ENCODE measurements at regions not wholly inside any gene's neighbourhood (a gene's known extent, or its start where the extent isn't known, plus 50 kb on each side); places are given as distances from the start of the nearest gene placed in this dataset.
A peak's percentile ranks its signal among the peaks of the same experiment; 100 is the strongest.

DNA sequence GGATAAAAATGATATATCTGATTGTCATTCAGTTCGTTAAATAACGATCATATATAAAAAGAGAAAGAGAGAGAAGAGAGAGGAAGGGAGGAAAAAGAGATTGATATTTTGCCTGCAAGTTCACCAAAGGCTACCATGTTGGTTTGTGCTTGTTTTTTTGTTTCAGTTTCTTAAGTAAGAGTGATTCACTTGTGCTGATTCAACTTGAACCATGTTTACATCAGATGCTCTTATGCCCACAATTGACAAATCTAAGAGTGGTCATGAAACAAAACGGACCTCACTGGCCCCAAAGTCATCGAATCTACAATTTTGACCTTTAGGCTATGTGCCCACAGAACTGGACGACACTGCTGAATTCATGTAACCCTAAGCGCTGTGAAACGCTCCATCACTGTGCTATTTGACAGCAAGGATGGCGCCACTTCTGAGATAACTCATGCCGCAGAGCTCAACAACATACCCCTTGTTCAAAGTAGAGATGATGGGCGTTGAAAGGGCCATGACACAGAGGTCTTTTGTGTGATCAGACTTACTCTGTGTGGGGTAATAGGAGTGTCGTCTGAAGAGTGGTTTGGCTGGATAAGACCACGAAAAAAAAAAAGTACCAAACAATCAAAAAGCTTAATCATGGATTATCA is 481.4 kb downstream of the SETD4 start (continued):
- TF ChIP-seq SETDB1 (IDR thresholded peaks at IDR 0.05; ENCODE audit: insufficient read length, low read length): no peak
- TF ChIP-seq ZFP41 (tag by site-specific recombination; IDR thresholded peaks at IDR 0.05; ENCODE audit: borderline replicate concordance): no peak

DNA sequence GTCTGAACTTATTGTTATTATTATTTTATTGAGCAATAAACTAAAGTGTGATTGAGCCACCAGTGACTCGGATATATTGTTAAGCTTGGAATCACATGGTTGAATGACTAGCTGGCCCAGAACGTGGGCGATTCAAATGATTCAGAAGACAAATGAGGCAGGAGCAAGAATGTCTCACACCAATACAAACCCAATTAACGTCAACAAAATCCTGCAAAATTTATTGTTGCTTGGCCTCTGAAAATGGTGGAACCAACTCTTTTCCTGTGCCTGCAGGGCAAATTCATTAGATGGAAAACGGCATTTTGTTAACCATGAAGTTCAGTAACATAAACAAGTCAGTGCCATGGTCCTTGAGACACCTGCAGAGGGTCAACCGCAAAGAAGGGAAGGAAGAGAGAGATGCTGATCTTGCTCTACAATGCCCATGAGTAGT is 482.0 kb downstream of the SETD4 start:
- no peak overlapping the region for H3K27ac ChIP-seq (ENCODE audit: extremely low read depth, low read depth, low read length)
- CTCF ChIA-PET: interaction anchor here (1.4 kb wide), 1 partner anchor 261 kb away, joined by 6 read pairs; no protein-coding TSS in a partner anchor
- no peak for TF ChIP-seq ZNF654 (tag by site-specific recombination; IDR thresholded peaks at IDR 0.05; ENCODE audit: low read depth)
- peak; percentile 65; the same call in 1 of the 2 replicates for TF ChIP-seq GLI2 (tag by site-specific recombination; IDR thresholded peaks at IDR 0.05; ENCODE audit: borderline replicate concordance, low read depth)
- TF ChIP-seq GFI1B (tag by site-specific recombination; IDR thresholded peaks at IDR 0.05): 0 out of 2 replicates have a peak, but pooled peaks have one; percentile 17
- no peak for TF ChIP-seq SALL2 (tag by site-specific recombination; IDR thresholded peaks at IDR 0.05; ENCODE audit: borderline replicate concordance)
- TF ChIP-seq OSR2 (tag by site-specific recombination; IDR thresholded peaks at IDR 0.05): peak; percentile 90
- TF ChIP-seq, protein P1, sequence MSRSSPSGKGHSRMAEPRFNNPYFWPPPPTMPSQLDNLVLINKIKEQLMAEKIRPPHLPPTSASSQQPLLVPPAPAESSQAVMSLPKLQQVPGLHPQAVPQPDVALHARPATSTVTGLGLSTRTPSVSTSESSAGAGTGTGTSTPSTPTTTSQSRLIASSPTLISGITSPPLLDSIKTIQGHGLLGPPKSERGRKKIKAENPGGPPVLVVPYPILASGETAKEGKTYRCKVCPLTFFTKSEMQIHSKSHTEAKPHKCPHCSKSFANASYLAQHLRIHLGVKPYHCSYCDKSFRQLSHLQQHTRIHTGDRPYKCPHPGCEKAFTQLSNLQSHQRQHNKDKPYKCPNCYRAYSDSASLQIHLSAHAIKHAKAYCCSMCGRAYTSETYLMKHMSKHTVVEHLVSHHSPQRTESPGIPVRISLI (tag by site-specific recombination; IDR thresholded peaks at IDR 0.05): peak; percentile 16; the same call in 1 of the 2 replicates
- TF ChIP-seq, protein P2, sequence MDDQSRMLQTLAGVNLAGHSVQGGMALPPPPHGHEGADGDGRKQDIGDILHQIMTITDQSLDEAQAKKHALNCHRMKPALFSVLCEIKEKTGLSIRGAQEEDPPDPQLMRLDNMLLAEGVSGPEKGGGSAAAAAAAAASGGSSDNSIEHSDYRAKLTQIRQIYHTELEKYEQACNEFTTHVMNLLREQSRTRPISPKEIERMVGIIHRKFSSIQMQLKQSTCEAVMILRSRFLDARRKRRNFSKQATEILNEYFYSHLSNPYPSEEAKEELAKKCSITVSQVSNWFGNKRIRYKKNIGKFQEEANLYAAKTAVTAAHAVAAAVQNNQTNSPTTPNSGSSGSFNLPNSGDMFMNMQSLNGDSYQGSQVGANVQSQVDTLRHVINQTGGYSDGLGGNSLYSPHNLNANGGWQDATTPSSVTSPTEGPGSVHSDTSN (CRISPR knock-in tag; IDR thresholded peaks at IDR 0.05): no peak
- TF ChIP-seq, protein P3, sequence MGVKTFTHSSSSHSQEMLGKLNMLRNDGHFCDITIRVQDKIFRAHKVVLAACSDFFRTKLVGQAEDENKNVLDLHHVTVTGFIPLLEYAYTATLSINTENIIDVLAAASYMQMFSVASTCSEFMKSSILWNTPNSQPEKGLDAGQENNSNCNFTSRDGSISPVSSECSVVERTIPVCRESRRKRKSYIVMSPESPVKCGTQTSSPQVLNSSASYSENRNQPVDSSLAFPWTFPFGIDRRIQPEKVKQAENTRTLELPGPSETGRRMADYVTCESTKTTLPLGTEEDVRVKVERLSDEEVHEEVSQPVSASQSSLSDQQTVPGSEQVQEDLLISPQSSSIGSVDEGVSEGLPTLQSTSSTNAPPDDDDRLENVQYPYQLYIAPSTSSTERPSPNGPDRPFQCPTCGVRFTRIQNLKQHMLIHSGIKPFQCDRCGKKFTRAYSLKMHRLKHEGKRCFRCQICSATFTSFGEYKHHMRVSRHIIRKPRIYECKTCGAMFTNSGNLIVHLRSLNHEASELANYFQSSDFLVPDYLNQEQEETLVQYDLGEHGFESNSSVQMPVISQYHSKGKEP (tag by site-specific recombination; IDR thresholded peaks at IDR 0.05): no peak
- TF ChIP-seq ZNF214 (tag by site-specific recombination; IDR thresholded peaks at IDR 0.05; ENCODE audit: borderline replicate concordance): no peak
- no peak for TF ChIP-seq ZNF23 (tag by site-specific recombination; IDR thresholded peaks at IDR 0.05; ENCODE audit: borderline replicate concordance)
- TF ChIP-seq ZNF660 (tag by site-specific recombination; IDR thresholded peaks at IDR 0.05): 0 out of 2 replicates have a peak, but pooled peaks have one; percentile 31
- TF ChIP-seq, protein P4, sequence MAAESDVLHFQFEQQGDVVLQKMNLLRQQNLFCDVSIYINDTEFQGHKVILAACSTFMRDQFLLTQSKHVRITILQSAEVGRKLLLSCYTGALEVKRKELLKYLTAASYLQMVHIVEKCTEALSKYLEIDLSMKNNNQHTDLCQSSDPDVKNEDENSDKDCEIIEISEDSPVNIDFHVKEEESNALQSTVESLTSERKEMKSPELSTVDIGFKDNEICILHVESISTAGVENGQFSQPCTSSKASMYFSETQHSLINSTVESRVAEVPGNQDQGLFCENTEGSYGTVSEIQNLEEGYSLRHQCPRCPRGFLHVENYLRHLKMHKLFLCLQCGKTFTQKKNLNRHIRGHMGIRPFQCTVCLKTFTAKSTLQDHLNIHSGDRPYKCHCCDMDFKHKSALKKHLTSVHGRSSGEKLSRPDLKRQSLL (tag by site-specific recombination; IDR thresholded peaks at IDR 0.05): peak; percentile 45; the same call in 1 of the 2 replicates
- 0 out of 2 replicates have a peak, but pooled peaks have one; percentile 33 for TF ChIP-seq SCRT2 (tag by site-specific recombination; IDR thresholded peaks at IDR 0.05)
- TF ChIP-seq TCF7L2 (IDR thresholded peaks at IDR 0.05; ENCODE audit: borderline replicate concordance, low read depth, low read length): no peak
- TF ChIP-seq ZSCAN23 (tag by site-specific recombination; IDR thresholded peaks at IDR 0.05): 0 out of 2 replicates have a peak, but pooled peaks have one; percentile 37
- peak; percentile 52 for TF ChIP-seq ZFHX2 (tag by site-specific recombination; conservative IDR thresholded peaks at IDR 0.05)
- TF ChIP-seq ZNF133 (tag by site-specific recombination; IDR thresholded peaks at IDR 0.05): no peak
- peak; percentile 47; the same call in 1 of the 2 replicates for TF ChIP-seq ZBTB21 (tag by site-specific recombination; IDR thresholded peaks at IDR 0.05)
- peak; percentile 84 for TF ChIP-seq FEZF1 (tag by site-specific recombination; IDR thresholded peaks at IDR 0.05)
- TF ChIP-seq ZFP41 (tag by site-specific recombination; IDR thresholded peaks at IDR 0.05; ENCODE audit: borderline replicate concordance): no peak
- TF ChIP-seq, protein P5, sequence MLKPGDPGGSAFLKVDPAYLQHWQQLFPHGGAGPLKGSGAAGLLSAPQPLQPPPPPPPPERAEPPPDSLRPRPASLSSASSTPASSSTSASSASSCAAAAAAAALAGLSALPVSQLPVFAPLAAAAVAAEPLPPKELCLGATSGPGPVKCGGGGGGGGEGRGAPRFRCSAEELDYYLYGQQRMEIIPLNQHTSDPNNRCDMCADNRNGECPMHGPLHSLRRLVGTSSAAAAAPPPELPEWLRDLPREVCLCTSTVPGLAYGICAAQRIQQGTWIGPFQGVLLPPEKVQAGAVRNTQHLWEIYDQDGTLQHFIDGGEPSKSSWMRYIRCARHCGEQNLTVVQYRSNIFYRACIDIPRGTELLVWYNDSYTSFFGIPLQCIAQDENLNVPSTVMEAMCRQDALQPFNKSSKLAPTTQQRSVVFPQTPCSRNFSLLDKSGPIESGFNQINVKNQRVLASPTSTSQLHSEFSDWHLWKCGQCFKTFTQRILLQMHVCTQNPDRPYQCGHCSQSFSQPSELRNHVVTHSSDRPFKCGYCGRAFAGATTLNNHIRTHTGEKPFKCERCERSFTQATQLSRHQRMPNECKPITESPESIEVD (tag by site-specific recombination; IDR thresholded peaks at IDR 0.05): peak; percentile 63
- peak; percentile 68; the same call in 1 of the 2 replicates for TF ChIP-seq YY2 (tag by site-specific recombination; IDR thresholded peaks at IDR 0.05)
- no peak for TF ChIP-seq ZNF335 (tag by site-specific recombination; conservative IDR thresholded peaks at IDR 0.05)
- TF ChIP-seq, protein P6, sequence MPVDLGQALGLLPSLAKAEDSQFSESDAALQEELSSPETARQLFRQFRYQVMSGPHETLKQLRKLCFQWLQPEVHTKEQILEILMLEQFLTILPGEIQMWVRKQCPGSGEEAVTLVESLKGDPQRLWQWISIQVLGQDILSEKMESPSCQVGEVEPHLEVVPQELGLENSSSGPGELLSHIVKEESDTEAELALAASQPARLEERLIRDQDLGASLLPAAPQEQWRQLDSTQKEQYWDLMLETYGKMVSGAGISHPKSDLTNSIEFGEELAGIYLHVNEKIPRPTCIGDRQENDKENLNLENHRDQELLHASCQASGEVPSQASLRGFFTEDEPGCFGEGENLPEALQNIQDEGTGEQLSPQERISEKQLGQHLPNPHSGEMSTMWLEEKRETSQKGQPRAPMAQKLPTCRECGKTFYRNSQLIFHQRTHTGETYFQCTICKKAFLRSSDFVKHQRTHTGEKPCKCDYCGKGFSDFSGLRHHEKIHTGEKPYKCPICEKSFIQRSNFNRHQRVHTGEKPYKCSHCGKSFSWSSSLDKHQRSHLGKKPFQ (tag by site-specific recombination; IDR thresholded peaks at IDR 0.05): 0 out of 2 replicates have a peak, but pooled peaks have one; percentile 48
- 0 out of 2 replicates have a peak, but pooled peaks have one; percentile 11 for TF ChIP-seq EGR2 (tag by site-specific recombination; IDR thresholded peaks at IDR 0.05; ENCODE audit: low read depth)
- TF ChIP-seq ZNF624 (tag by site-specific recombination; IDR thresholded peaks at IDR 0.05): 0 out of 2 replicates have a peak, but pooled peaks have one; percentile 71

More for the DNA sequence above, 482.0 kb downstream of the SETD4 start:
- POLR2A ChIA-PET: no interaction called here
- no peaks in the 10 kb centered on the region for H3K9me3 ChIP-seq (ENCODE audit: control insufficient read depth, insufficient read depth, low read depth, low read length)
- H3K36me3 ChIP-seq (ENCODE audit: control insufficient read depth in 2 of 2, insufficient read depth in 1 of 2, low read length in 2 of 2): no peaks in the 10 kb centered on the region
- peaks cover 9% of the 10 kb centered on the region for H3K4me1 ChIP-seq (ENCODE audit: control insufficient read depth, insufficient read depth, low read length)
- no peak overlapping the region for H3K4me3 ChIP-seq (ENCODE audit: low read depth, low read length)

All from HEK293 (cell line).